Suppressor macrophage (primary cell): ENCODE measurements at regions not wholly inside any gene's neighbourhood (a gene's known extent, or its start where the extent isn't known, plus 50 kb on each side); places are given as distances from the start of the nearest gene placed in this dataset.
A peak's percentile ranks its signal among the peaks of the same experiment; 100 is the strongest.

Source experiments
- DNase-seq, 4 experiments: peaks; one replicate each; pipeline ENCODE4 v3.0.0-alpha.2; 2020 to 2022

GRCh38 chr6:17047889-17048288 is 54.0 kb upstream of the STMND1 start:
- no peak for DNase-seq

- DNase-seq, result no peak
Observed at GRCh38 chr6:17045581-17046322, 56.1 kb upstream of the STMND1 start.

GRCh38 chr6:17043148-17043522 is 58.7 kb upstream of the STMND1 start:
- DNase-seq, result no peak

- DNase-seq, result peak in 3 of 4 experiments; percentile 16 to 48 (median 33)
Observed at GRCh38 chr6:17042422-17043147, 59.3 kb upstream of the STMND1 start.

GRCh38 chr6:17039266-17039665 is 62.6 kb upstream of the STMND1 start:
- DNase-seq, result no peak

- DNase-seq, result no peak
Observed at GRCh38 chr6:17038316-17038715, 63.5 kb upstream of the STMND1 start.

- DNase-seq, result no peak
Observed at GRCh38 chr6:17036065-17036393, 65.8 kb upstream of the STMND1 start.

GRCh38 chr6:17035257-17036064 is 66.4 kb upstream of the STMND1 start:
- no peak for DNase-seq

GRCh38 chr6:17033746-17034145 is 68.1 kb upstream of the STMND1 start:
- no peak for DNase-seq

GRCh38 chr6:17032988-17033634 is 68.7 kb upstream of the STMND1 start:
- peak; percentile 8 to 37 (median 34) for DNase-seq

GRCh38 chr6:17032590-17032987 is 69.3 kb upstream of the STMND1 start:
- no peak for DNase-seq

- DNase-seq, result no peak
Observed at GRCh38 chr6:17031961-17032360, 69.9 kb upstream of the STMND1 start.

- no peak for DNase-seq
Observed at GRCh38 chr6:17027441-17027840, 74.4 kb upstream of the STMND1 start.

GRCh38 chr6:17022604-17023003 is 79.2 kb upstream of the STMND1 start:
- DNase-seq, result peak in 2 of 4 experiments; percentile 10 to 32

- no peak for DNase-seq
Observed at GRCh38 chr6:17021539-17021889, 80.3 kb upstream of the STMND1 start.

- no peak for DNase-seq
Observed at GRCh38 chr6:17020889-17021538, 80.8 kb upstream of the STMND1 start.

- DNase-seq, result no peak
Observed at GRCh38 chr6:17018425-17018824, 83.4 kb upstream of the STMND1 start.

GRCh38 chr6:17017416-17017815 is 84.4 kb upstream of the STMND1 start:
- DNase-seq, result no peak

GRCh38 chr6:17015551-17016381 is 86.1 kb upstream of the STMND1 start:
- peak; percentile 14 to 60 (median 29) for DNase-seq

- no peak for DNase-seq
Observed at GRCh38 chr6:17015144-17015543, 86.7 kb upstream of the STMND1 start.

- DNase-seq, result no peak
Observed at GRCh38 chr6:17013701-17014100, 88.1 kb upstream of the STMND1 start.
